Fibroblast of mammary gland (primary cell): ENCODE measurements at regions not wholly inside any gene's neighbourhood (a gene's known extent, or its start where the extent isn't known, plus 50 kb on each side); places are given as distances from the start of the nearest gene placed in this dataset.
A peak's percentile ranks its signal among the peaks of the same experiment; 100 is the strongest.

Experiments used
- DNase-seq: peaks from one replicate; pipeline ENCODE4 v3.0.0-alpha.2; 2010; ENCODE audit warnings: low read depth
- H3K4me3 ChIP-seq: 2 replicates; pipeline ENCODE4 v1.5.1; 2011; ENCODE audit warnings: low read depth, mild to moderate bottlenecking, low read length, moderate library complexity; ENCODE audit not compliant: control insufficient read depth
- CTCF ChIP-seq: conservative IDR thresholded peaks from 2 replicates; pipeline ENCODE4 v1.5.1; 2011; ENCODE audit warnings: low read depth, low read length, inconsistent platforms; ENCODE audit not compliant: control insufficient read depth, insufficient read depth

GRCh38 chr1:29575277-29575676 is 339.0 kb downstream of the PTPRU start:
- no peak for DNase-seq

GRCh38 chr1:29574871-29575270 is 338.5 kb downstream of the PTPRU start:
- no peak for DNase-seq
- no peak for TF ChIP-seq CTCF
- no peak overlapping the region for H3K4me3 ChIP-seq

More at GRCh38 chr1:29575277-29575676, 339.0 kb downstream of the PTPRU start:
- TF ChIP-seq CTCF = no peak
- no peak overlapping the region for H3K4me3 ChIP-seq

- no peak for TF ChIP-seq CTCF
- no peak overlapping the region for H3K4me3 ChIP-seq
- peak; percentile 95 for DNase-seq
Observed at GRCh38 chr1:29569971-29570634, 333.8 kb downstream of the PTPRU start.

- no peak for TF ChIP-seq CTCF
- DNase-seq = no peak
- no peak overlapping the region for H3K4me3 ChIP-seq
Observed at GRCh38 chr1:29567257-29567656, 330.9 kb downstream of the PTPRU start.

GRCh38 chr1:29565490-29565889 is 329.2 kb downstream of the PTPRU start:
- H3K4me3 ChIP-seq = no peak overlapping the region
- no peak for DNase-seq
- no peak for TF ChIP-seq CTCF

- H3K4me3 ChIP-seq = no peak overlapping the region
- peak; percentile 29 for DNase-seq
- TF ChIP-seq CTCF = no peak
Observed at GRCh38 chr1:29563571-29563970, 327.2 kb downstream of the PTPRU start.

GRCh38 chr1:29563092-29563491 is 326.8 kb downstream of the PTPRU start:
- no peak for TF ChIP-seq CTCF
- DNase-seq = no peak
- no peak overlapping the region for H3K4me3 ChIP-seq
